ENCODE measurements at regions not wholly inside any gene's neighbourhood (a gene's known extent, or its start where the extent isn't known, plus 50 kb on each side); places are given as distances from the start of the nearest gene placed in this dataset.
"Not testable (repeated sequence)": the region's sequence is repeated elsewhere in the genome, so short reads cannot be mapped to it uniquely, and the experiment has no call there.

DNA sequence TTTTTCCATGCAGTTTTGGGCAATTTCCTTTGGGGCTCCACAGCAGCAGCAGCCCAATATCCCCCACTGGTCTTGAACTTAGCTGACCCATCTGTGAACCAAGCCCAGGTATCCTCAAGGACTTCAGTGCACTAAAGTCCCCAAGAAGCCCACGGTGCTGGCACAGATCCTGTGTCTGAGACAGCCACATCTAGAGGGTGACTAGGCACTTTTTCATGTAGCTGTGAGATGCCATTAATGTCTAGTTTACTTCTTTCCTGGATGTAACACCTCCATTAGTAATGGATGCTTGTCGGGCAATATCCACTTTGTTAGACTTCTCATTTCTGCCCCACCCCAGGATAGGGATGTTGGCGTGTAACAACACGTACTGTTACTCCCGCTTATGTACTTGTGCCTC lies 117.9 kb downstream of the GPCPD1 start:
- no peak for DNase-seq (ENCODE audit: low read depth in 2 of 3, low spot score in 1 of 3)

DNA sequence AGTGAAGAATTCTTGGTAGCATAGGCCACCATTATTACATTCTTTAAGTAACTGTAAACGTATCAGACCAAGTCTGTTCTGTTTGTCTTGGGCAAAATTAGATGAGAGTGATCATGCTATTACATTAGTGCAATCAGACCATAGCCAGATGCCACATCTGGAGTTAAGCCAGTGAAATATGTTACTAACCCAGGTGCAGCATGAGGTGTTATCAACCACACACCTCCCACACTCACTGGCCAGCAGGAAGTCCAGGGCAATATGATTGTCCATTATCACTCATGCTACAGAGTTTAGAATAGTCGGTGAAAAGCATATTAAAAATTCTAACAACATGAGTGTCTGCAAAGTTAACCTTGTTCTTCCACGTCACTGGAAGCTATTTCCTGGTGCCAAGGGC lies 119.4 kb downstream of the GPCPD1 start:
- DNase-seq (ENCODE audit: low read depth in 2 of 3, low spot score in 1 of 3) = no peak

DNA sequence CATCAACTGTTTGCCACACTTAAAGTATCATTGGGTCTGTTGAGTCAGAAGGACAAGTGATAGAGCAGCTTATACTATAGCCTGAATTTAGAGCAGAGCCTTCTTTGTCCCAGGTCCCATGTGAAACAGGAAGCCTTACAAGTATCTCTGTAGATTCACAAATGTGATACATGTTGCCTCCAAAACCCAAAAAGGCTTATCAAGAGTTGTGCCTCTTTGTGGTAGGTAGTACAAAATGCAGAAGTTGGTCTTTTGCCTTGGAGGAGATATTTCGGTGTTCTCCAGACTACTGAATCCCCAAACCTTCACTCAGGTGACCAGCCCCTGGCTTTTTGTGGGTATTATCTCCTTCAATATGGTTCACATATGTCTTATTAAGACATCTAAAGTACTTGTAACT lies 121.2 kb downstream of the GPCPD1 start:
- no peak for DNase-seq (ENCODE audit: low read depth in 2 of 3, low spot score in 1 of 3)

DNA sequence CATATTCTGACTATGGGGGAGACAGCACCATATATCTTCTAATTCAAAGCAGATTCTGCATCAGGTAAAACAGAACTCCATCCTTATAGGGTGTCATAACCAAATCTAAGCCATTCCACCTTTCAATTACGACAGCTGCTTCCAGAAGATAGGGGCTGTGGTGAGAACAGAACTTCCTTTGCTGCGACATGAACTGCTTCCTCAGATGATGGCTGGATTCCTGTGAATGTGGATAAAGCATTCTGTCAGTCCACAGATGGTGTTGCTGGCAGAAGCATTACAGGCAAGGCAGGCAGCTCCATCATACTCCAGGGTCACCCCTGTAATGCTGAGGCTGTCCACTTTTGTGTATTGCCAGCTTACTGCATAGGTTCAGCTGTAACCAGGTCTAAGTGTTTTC lies 122.0 kb downstream of the GPCPD1 start:
- no peak for DNase-seq (ENCODE audit: low read depth in 2 of 3, low spot score in 1 of 3)

- DNase-seq (ENCODE audit: low read depth in 2 of 3, low spot score in 1 of 3) = no peak
Measured at GRCh38 chr20:5486377-5487054, 124.3 kb downstream of the GPCPD1 start.

- DNase-seq (ENCODE audit: low read depth in 2 of 3, low spot score in 1 of 3) = no peak
Measured at GRCh38 chr20:5484926-5485325, 125.9 kb downstream of the GPCPD1 start.

DNA sequence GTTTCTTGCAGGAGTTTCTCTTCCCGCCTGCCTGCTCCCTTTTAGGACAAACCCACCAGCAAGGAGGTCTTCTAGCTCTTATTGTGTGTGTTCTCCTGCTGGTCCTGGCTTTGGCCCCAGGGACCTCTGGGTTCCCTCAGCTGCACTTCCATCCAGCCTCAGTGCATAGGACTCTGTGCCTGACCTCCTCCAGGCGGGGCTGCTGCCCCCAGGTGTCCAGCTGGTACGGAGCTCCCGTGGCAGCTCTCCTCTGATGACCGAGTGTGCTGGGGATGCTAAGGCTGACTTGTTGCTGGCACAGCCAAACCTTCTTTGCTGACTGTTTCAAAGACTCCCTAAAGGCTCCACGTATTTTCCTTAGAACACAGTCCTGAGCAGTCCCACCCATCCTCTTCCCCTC lies 126.5 kb downstream of the GPCPD1 start:
- no peak for DNase-seq (ENCODE audit: low read depth in 2 of 3, low spot score in 1 of 3)

- no peak for DNase-seq (ENCODE audit: low read depth in 2 of 3, low spot score in 1 of 3)
Measured at GRCh38 chr20:5482791-5483190, 128.0 kb downstream of the GPCPD1 start.

- DNase-seq (ENCODE audit: low read depth in 2 of 3, low spot score in 1 of 3) = no peak
Measured at GRCh38 chr20:5481872-5482271, 128.9 kb downstream of the GPCPD1 start.

- DNase-seq (ENCODE audit: low read depth in 2 of 3, low spot score in 1 of 3) = no peak
Measured at GRCh38 chr20:5480824-5481600, 129.8 kb downstream of the GPCPD1 start.

GRCh38 chr20:5474646-5475550 lies 135.9 kb downstream of the GPCPD1 start:
- no peak for DNase-seq (ENCODE audit: low read depth in 2 of 3, low spot score in 1 of 3)

GRCh38 chr20:5471866-5472265 lies 138.9 kb downstream of the GPCPD1 start:
- DNase-seq (ENCODE audit: low read depth in 2 of 3, low spot score in 1 of 3) = not testable (repeated sequence)

DNA sequence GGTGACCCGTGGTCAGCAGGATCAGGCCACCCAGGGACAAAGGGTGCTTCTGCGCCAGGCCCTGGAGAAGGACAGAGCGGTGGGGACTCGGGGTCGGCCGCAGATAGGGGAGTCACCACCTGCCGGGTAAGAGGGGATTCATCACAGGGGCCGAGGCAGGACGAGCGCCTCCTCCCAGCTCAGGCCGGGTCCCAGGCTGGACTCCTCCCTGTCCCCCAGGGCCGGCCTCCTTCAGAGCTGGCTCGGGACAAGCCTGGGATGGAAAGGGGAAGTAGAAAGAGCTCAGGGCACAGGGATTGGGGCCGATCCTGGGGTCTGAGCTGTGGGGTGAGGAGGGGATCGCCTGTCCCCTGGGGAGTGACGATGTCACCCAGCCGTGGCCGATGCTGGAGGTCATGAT lies 139.4 kb downstream of the GPCPD1 start:
- DNase-seq (ENCODE audit: low read depth in 2 of 3, low spot score in 1 of 3) = no peak

GRCh38 chr20:5470943-5471342 lies 139.9 kb downstream of the GPCPD1 start:
- DNase-seq (ENCODE audit: low read depth in 2 of 3, low spot score in 1 of 3) = no peak

DNA sequence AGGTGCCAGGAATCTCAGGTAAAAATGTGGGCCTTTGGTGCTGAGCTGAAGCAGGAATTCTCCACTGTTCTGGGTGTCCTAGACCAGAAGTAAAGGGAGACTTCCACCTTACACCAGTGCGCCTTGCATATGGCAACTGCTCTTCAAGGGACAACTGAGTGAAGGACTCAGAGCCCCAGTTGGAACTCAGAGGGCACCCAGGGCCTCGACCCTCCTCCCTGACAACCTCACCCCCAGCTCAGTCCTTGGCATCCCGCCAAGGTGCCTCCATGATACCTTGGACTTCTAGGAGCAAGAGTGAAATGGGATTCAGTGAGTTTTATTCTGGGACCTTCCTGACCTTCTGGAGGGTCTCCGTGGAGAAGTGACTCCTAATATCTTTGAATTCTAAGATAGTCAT lies 140.3 kb downstream of the GPCPD1 start:
- no peak for DNase-seq (ENCODE audit: low read depth in 2 of 3, low spot score in 1 of 3)

- no peak for DNase-seq (ENCODE audit: low read depth in 2 of 3, low spot score in 1 of 3)
Measured at GRCh38 chr20:5469111-5469510, 141.7 kb downstream of the GPCPD1 start.

- DNase-seq (ENCODE audit: low read depth in 2 of 3, low spot score in 1 of 3) = no peak
Measured at GRCh38 chr20:5467086-5467485, 143.7 kb downstream of the GPCPD1 start.

- DNase-seq (ENCODE audit: low read depth in 2 of 3, low spot score in 1 of 3) = no peak
Measured at GRCh38 chr20:5465604-5465927, 145.2 kb downstream of the GPCPD1 start.

DNA sequence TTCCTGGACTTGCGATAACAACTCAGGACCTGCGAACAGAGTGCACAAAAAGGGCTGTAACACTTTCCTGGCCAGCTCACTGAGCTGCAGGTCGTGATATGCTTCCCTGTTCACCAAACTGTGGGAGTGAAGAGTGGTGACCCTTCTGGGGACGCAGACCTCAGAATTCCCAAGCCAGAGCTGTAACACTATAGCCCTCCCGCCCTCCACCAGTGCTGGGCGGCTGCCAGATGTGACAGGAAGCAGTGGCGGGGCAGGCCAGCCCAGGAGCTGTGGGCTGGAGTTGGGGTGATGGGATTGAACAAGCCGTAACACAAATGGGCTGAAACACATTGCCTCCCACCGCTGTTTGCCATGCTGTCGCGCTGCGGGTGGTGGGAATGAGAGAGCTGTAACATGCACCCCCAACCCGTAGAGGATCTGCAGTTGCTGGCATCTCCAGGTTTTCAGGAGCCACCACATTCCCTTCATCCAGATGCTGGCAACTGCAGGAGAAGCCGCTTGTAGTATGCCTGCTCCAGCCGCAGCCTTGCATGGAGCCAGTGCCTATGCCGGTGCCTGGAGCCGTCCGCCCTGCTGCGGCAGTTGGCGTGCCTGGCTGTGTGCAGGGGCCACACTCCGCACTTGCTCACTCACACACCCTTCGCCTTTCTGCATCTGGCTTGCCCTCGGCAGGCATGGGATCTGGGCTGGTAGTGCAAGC lies 145.8 kb downstream of the GPCPD1 start:
- DNase-seq (ENCODE audit: low read depth in 2 of 3, low spot score in 1 of 3) = no peak

DNA sequence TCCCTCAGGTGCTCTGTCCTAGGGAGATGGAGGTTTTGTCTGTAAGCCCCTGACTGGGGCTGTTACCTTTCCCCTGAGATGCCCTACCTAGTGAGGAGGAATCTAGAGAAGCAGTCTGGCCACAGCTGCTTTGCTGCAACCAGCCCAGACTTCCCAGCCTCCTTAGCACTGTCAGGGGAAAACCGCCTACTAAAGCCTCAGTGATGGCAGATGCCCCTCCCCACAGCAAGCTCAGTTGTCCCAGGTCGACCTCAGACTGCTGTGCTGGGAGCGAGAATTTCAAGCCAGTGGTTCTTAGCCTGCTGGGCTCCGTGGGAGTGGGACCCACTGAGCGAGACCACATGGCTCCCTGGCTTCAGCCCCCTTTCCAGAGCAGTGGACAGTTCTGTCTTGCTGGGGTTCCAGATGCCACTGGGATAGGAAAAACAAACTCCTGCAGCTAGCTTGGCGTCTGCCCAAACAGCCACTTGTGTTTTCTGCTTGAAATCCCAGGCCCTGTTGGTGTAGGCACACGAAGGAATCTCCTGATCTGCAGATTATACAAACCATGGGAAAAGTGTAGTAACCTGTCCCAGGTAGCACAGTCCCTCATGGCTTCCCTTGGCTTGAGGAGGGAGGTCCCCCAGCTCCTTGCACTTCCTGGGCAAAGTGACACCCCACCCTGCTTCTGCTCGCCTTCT lies 146.4 kb upstream of the PROKR2 start:
- DNase-seq (ENCODE audit: low read depth in 2 of 3, low spot score in 1 of 3) = no peak

DNA sequence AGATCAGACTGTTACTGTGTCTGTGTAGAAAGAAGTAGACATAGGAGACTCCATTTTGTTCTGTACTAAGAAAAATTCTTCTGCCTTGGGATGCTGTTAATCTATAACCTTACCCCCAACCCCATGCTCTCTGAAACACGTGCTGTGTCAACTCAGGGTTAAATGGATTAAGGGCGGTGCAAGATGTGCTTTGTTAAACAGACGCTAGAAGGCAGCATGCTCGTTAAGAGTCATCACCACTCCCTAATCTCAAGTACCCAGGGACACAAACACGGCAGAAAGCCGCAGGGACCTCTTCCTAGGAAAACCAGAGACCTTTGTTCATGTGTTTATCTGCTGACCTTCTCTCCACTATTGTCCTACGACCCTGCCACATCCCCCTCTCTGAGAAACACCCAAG lies 137.0 kb upstream of the PROKR2 start:
- DNase-seq (ENCODE audit: low read depth in 2 of 3, low spot score in 1 of 3) = not testable (repeated sequence)
